Thoracic aorta (tissue), 2 donors: ENCODE measurements at regions not wholly inside any gene's neighbourhood (a gene's known extent, or its start where the extent isn't known, plus 50 kb on each side); places are given as distances from the start of the nearest gene placed in this dataset.

Experiments
- ATAC-seq: fragments of 150-250 bp; one replicate; pipeline ENCODE4 v1.8.0; 2017; ENCODE audit warnings: low read depth; ENCODE audit not compliant: insufficient number of reproducible peaks, low FRiP score
- DNase-seq: peaks from one replicate; pipeline ENCODE4 v3.0.0-alpha.2; 2020; ENCODE audit warnings: low spot score
- H3K27ac ChIP-seq, 2 donors: fragments of 200-600 bp; sonication (generic); 1 replicate in 1 of 2; 2 replicates in 1 of 2; pipeline ENCODE4 v1.5.1; 2016; ENCODE audit warnings: mild to moderate bottlenecking in 2 of 2, moderate library complexity in 2 of 2
- H3K27me3 ChIP-seq: fragments of 200-600 bp; sonication (generic); replicated peaks from 2 replicates; pipeline ENCODE4 v1.6.0; 2016; ENCODE audit warnings: mild to moderate bottlenecking; ENCODE audit not compliant: insufficient read depth
- H3K36me3 ChIP-seq: fragments of 200-600 bp; sonication (generic); one replicate; pipeline ENCODE4 v1.5.1; 2016
- H3K4me1 ChIP-seq, 2 donors: fragments of 200-600 bp; sonication (generic); 1 replicate in 1 of 2; 2 replicates in 1 of 2; pipeline versions ENCODE4 v1.5.1 to v1.6.0; 2016; ENCODE audit warnings: low read depth in 2 of 2, mild to moderate bottlenecking in 1 of 2; ENCODE audit not compliant: control insufficient read depth in 1 of 2
- H3K4me3 ChIP-seq: fragments of 200-600 bp; sonication (generic); 2 replicates; pipeline ENCODE4 v1.5.1; 2016; ENCODE audit warnings: mild to moderate bottlenecking
- H3K9me3 ChIP-seq: fragments of 200-600 bp; sonication (generic); 2 replicates; pipeline ENCODE4 v1.5.1; 2016
- CTCF ChIP-seq: fragments of 200-600 bp; sonication (generic); IDR thresholded peaks from one replicate; pipeline ENCODE4 v1.5.1; 2019; ENCODE audit warnings: antibody characterized with exemption

GRCh38 chr10:118851062-118852035 lies 96.6 kb upstream of the CACUL1 start:
- no peaks in the 10 kb centered on the region for H3K27me3 ChIP-seq
- no peak overlapping the region for H3K4me3 ChIP-seq
- H3K27ac ChIP-seq = no peak overlapping the region
- ATAC-seq = no peak
- DNase-seq = no peak
- H3K36me3 ChIP-seq = no peaks in the 10 kb centered on the region
- no peaks in the 10 kb centered on the region for H3K9me3 ChIP-seq
- no peaks in the 10 kb centered on the region for H3K4me1 ChIP-seq
- TF ChIP-seq CTCF = no peak

GRCh38 chr10:118853916-118854315 lies 99.1 kb upstream of the CACUL1 start:
- DNase-seq (no peak), ATAC-seq (no peak)
- TF ChIP-seq CTCF = no peak
- H3K9me3 ChIP-seq = no peaks in the 10 kb centered on the region
- H3K36me3 ChIP-seq = no peaks in the 10 kb centered on the region
- no peaks in the 10 kb centered on the region for H3K4me1 ChIP-seq
- H3K27ac ChIP-seq = no peak overlapping the region
- H3K27me3 ChIP-seq = no peaks in the 10 kb centered on the region
- no peak overlapping the region for H3K4me3 ChIP-seq

GRCh38 chr10:118856106-118856505 lies 101.3 kb upstream of the CACUL1 start:
- Histone ChIP-seq H3K9me3 (no peaks in the 10 kb centered on the region), H3K27ac (no peak overlapping the region), H3K4me1 (no peaks in the 10 kb centered on the region), H3K4me3 (no peak overlapping the region), H3K36me3 (no peaks in the 10 kb centered on the region), H3K27me3 (no peaks in the 10 kb centered on the region)
- TF ChIP-seq CTCF = no peak
- ATAC-seq (no peak), DNase-seq (no peak)

- ATAC-seq (no peak), DNase-seq (no peak)
- H3K9me3 ChIP-seq = no peaks in the 10 kb centered on the region
- H3K4me3 ChIP-seq = no peak overlapping the region
- no peak overlapping the region for H3K27ac ChIP-seq
- peaks cover 8 to 17% of the 10 kb centered on the region in 2 donors for H3K4me1 ChIP-seq
- no peak for TF ChIP-seq CTCF
- H3K36me3 ChIP-seq = no peaks in the 10 kb centered on the region
- no peaks in the 10 kb centered on the region for H3K27me3 ChIP-seq
Measured at GRCh38 chr10:118865998-118866693, 111.4 kb upstream of the CACUL1 start.

GRCh38 chr10:118867768-118868167 lies 113.0 kb upstream of the CACUL1 start:
- H3K4me3 ChIP-seq = no peak overlapping the region
- peaks cover 8 to 22% of the 10 kb centered on the region in 2 donors for H3K4me1 ChIP-seq
- no peaks in the 10 kb centered on the region for H3K27me3 ChIP-seq
- DNase-seq (no peak), ATAC-seq (no peak)
- H3K9me3 ChIP-seq = no peaks in the 10 kb centered on the region
- no peak for TF ChIP-seq CTCF
- H3K27ac ChIP-seq = no peak overlapping the region
- H3K36me3 ChIP-seq = no peaks in the 10 kb centered on the region
